Fibroblast of lung (primary cell): ENCODE measurements at regions not wholly inside any gene's neighbourhood (a gene's known extent, or its start where the extent isn't known, plus 50 kb on each side); places are given as distances from the start of the nearest gene placed in this dataset.
A peak's percentile ranks its signal among the peaks of the same experiment; 100 is the strongest.
"Not testable (repeated sequence)": the region's sequence is repeated elsewhere in the genome, so short reads cannot be mapped to it uniquely, and the experiment has no call there.

Source experiments
- DNase-seq, 2 donors: peaks; one replicate each; pipeline versions ENCODE4 v3.0.0 to v3.0.0-alpha.2; 2010; ENCODE audit warnings: low read depth in 2 of 2
- H2AFZ ChIP-seq: 2 replicates; pipeline ENCODE4 v1.5.1; 2012; ENCODE audit warnings: low read length, control low read depth, inconsistent platforms
- H3K27ac ChIP-seq: 2 replicates; pipeline ENCODE4 v1.5.1; 2011; ENCODE audit warnings: low read length, control low read depth; ENCODE audit not compliant: insufficient read depth
- H3K27me3 ChIP-seq: 2 replicates; pipeline ENCODE4 v1.5.1; 2011; ENCODE audit warnings: mild to moderate bottlenecking, low read length; ENCODE audit not compliant: control insufficient read depth, insufficient read depth
- H3K36me3 ChIP-seq: 2 replicates; pipeline ENCODE4 v1.5.1; 2011; ENCODE audit warnings: low read length; ENCODE audit not compliant: control insufficient read depth, insufficient read depth
- H3K4me1 ChIP-seq: 2 replicates; pipeline ENCODE4 v1.5.1; 2011; ENCODE audit warnings: low read length; ENCODE audit not compliant: control insufficient read depth, insufficient read depth; ENCODE audit errors: extremely low read depth
- H3K4me2 ChIP-seq: 2 replicates; pipeline ENCODE4 v1.5.1; 2011; ENCODE audit warnings: low read length, control low read depth; ENCODE audit not compliant: insufficient read depth; ENCODE audit errors: extremely low read depth
- H3K4me3 ChIP-seq, 4 experiments: fragments of 200-600 bp in 1 of 4; sonication (generic) in 1 of 4; replicated peaks in 1 of 4; 2 replicates each; pipeline ENCODE4 v1.5.1; 2011 to 2016; ENCODE audit warnings: low read length in 4 of 4, low read depth in 3 of 4, mild to moderate bottlenecking in 3 of 4, control low read depth in 2 of 4, inconsistent platforms in 1 of 4, mixed read lengths in 1 of 4; ENCODE audit not compliant: insufficient read depth in 1 of 4; ENCODE audit errors: control extremely low read depth in 1 of 4
- H3K79me2 ChIP-seq: 2 replicates; pipeline ENCODE4 v1.5.1; 2012; ENCODE audit warnings: mild to moderate bottlenecking, low read length, inconsistent platforms; ENCODE audit not compliant: control insufficient read depth, insufficient read depth
- H3K9ac ChIP-seq: 2 replicates; pipeline ENCODE4 v1.5.1; 2011; ENCODE audit warnings: mild to moderate bottlenecking, low read length, control low read depth; ENCODE audit not compliant: insufficient read depth
- H3K9me3 ChIP-seq: 2 replicates; pipeline ENCODE4 v1.5.1; 2012; ENCODE audit warnings: low read depth, low read length; ENCODE audit not compliant: control insufficient read depth, insufficient read depth
- H4K20me1 ChIP-seq: 2 replicates; pipeline ENCODE4 v1.5.1; 2011; ENCODE audit warnings: low read length; ENCODE audit not compliant: control insufficient read depth, insufficient read depth; ENCODE audit errors: extremely low read depth
- EZH2 ChIP-seq: IDR thresholded peaks from 2 replicates; pipeline ENCODE4 v1.5.1; 2012; ENCODE audit warnings: low read length, control low read depth, mild to moderate bottlenecking; ENCODE audit errors: missing control alignments
- TF ChIP-seq, protein P1 (sequence below), 2 donors: IDR thresholded peaks in 1 of 2; conservative IDR thresholded peaks in 1 of 2; 1 replicate in 1 of 2; 2 replicates in 1 of 2; pipeline ENCODE4 v1.5.1; 2011 to 2012; ENCODE audit warnings: low read length in 2 of 2, control low read depth in 1 of 2, inconsistent platforms in 1 of 2, low read depth in 1 of 2, mild to moderate bottlenecking in 1 of 2

DNA sequence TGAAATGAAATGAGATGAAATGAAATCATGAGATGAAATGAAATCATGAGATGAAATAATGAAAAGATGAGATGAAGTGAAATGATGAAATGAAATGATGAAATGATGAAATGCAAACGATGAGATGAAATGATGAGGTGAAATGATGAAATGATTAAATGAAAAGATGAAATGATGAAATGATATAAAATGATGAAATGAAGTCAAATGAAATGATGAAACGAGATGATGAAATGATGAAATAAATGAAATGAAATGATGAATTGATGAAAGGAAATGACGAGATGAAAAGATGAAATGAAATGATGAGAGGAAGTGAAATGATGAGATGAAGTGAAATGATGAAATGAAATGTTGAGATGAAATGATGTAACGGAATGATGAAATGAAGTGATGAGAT lies 595.6 kb downstream of the TP53TG3F start:
- no peaks in the 10 kb centered on the region for H3K4me1 ChIP-seq
- no peak overlapping the region for H3K4me2 ChIP-seq
- no peaks in the 10 kb centered on the region for H4K20me1 ChIP-seq
- no peak for DNase-seq
- no peak overlapping the region for H3K27ac ChIP-seq
- no peaks in the 10 kb centered on the region for H3K79me2 ChIP-seq
- no peaks in the 10 kb centered on the region for H3K36me3 ChIP-seq
- H3K9me3 ChIP-seq, result no peaks in the 10 kb centered on the region
- TF ChIP-seq EZH2, result no peak
- TF ChIP-seq, protein P1, sequence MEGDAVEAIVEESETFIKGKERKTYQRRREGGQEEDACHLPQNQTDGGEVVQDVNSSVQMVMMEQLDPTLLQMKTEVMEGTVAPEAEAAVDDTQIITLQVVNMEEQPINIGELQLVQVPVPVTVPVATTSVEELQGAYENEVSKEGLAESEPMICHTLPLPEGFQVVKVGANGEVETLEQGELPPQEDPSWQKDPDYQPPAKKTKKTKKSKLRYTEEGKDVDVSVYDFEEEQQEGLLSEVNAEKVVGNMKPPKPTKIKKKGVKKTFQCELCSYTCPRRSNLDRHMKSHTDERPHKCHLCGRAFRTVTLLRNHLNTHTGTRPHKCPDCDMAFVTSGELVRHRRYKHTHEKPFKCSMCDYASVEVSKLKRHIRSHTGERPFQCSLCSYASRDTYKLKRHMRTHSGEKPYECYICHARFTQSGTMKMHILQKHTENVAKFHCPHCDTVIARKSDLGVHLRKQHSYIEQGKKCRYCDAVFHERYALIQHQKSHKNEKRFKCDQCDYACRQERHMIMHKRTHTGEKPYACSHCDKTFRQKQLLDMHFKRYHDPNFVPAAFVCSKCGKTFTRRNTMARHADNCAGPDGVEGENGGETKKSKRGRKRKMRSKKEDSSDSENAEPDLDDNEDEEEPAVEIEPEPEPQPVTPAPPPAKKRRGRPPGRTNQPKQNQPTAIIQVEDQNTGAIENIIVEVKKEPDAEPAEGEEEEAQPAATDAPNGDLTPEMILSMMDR (conservative IDR thresholded peaks at IDR 0.05 in 1 of 2, IDR thresholded peaks at IDR 0.05 in 1 of 2; ENCODE audit: low read depth in 1 of 2, low read length in 2 of 2), result no peak
- H3K27me3 ChIP-seq, result no peaks in the 10 kb centered on the region
- H3K9ac ChIP-seq, result no peak overlapping the region
- H2AFZ ChIP-seq, result no peak overlapping the region
- no peak overlapping the region for H3K4me3 ChIP-seq

DNA sequence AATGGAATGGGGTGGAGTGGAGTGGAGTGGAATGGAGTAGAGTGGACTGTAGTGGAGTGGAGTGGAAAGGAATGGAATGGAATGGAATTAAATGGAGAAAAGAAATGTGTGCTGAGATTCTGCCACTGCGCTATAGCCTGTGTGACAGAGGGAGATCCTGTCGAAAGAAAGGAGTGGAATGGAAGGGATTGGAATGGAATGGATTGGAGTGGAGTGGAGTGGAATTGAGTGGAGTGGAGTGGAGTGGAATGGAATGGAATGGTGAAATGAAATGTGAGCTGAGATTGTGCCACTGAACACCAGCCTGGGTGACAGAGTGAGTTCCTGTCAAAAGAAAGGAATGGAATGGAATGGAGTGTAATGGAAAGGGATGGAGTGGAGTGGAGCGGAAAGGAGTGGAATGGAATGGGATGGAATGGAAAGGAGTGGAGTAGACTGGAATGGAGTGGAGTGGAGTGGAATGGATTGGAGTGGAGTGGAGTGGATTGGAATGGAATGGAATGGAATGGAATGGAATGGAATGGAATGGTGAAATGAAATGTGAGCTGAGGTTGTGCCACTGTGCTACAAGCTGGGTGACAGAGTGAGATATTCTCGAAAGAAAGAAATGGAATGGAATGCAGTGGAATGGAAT lies 603.3 kb downstream of the TP53TG3F start:
- not testable (repeated sequence) for H3K4me3 ChIP-seq

DNA sequence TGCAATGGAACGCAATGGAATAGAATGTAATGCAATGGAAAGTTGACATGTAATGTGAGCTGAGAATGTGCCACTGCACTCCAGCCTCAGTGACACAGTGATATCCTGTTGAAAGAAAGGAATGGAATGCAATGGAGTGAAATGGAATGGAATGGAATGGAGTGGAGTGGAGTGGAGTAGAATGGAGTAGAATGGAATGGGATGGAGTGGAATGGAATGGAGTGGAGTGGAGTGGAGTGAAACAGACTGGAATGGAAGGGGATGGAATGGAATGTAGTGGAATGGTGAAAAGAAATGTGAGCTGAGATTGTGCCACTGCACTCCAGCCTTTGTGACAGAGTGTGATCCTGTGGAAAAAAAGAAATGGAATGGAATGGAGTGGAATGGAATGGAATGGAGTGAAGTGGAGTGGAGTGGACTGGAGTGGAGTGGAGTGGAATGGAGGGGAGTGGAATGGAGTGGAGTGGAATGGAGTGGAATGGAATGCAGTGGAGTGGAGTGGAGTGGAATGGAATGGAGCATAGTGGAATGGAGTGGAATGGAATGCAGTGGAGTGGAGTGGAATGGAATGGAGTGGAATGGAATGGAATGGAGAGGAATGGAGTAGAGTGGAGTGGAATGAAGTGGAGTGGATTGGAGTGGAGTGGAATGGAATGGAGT lies 604.2 kb downstream of the TP53TG3F start:
- not testable (repeated sequence) for H3K36me3 ChIP-seq, H4K20me1 ChIP-seq, H3K4me3 ChIP-seq, H2AFZ ChIP-seq, H3K9me3 ChIP-seq, H3K27ac ChIP-seq, H3K4me2 ChIP-seq, H3K4me1 ChIP-seq, DNase-seq, H3K27me3 ChIP-seq, H3K79me2 ChIP-seq, H3K9ac ChIP-seq

More for the DNA sequence above, 603.3 kb downstream of the TP53TG3F start:
- peak; percentile 4 for DNase-seq
- not testable (repeated sequence) for H2AFZ ChIP-seq, H4K20me1 ChIP-seq, H3K27me3 ChIP-seq, H3K36me3 ChIP-seq, H3K4me2 ChIP-seq, H3K4me1 ChIP-seq, H3K27ac ChIP-seq, H3K9ac ChIP-seq, H3K79me2 ChIP-seq, H3K9me3 ChIP-seq

DNA sequence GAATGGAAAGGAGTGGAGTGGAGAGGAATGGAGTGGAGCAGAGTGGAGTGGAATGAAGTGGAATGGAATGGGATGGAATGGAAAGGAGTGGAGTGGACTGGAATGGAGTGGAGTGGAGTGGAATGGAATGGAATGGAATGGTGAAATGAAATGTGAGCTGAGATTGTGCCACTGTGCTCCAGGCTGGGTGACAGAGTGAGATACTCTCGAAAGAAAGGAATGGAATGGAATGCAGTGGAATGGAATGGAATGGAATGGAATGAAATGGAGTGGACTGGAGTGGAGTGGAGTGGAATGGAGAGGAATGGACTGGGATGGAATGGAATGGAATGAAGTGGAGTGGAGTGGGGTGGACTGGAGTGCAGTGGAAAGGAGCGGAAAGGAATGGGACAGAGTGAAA lies 605.2 kb downstream of the TP53TG3F start:
- not testable (repeated sequence) for H3K4me1 ChIP-seq, H2AFZ ChIP-seq, DNase-seq, H3K9ac ChIP-seq, H3K79me2 ChIP-seq, H3K4me3 ChIP-seq, H4K20me1 ChIP-seq, H3K36me3 ChIP-seq, H3K27ac ChIP-seq, H3K9me3 ChIP-seq, H3K4me2 ChIP-seq, H3K27me3 ChIP-seq

DNA sequence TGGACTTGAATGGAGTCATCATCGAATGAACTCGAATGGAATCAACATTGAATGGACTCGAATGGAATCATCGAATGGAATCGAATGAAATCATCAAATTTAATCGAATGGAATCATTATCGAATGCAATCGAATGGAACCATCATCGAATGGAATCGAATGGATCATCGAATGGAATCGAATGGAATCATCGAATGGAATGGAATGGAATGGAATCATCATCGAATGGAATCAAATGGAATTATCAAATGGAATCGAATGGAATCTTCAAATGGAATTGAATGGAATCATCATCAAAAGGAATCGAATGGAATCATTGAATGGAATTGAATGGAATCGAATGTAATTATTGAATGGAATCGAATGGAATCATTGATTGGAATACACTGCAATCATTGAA lies 610.3 kb downstream of the TP53TG3F start:
- not testable (repeated sequence) for H4K20me1 ChIP-seq, DNase-seq, H2AFZ ChIP-seq, H3K27me3 ChIP-seq, H3K9me3 ChIP-seq, H3K4me3 ChIP-seq, H3K4me2 ChIP-seq, H3K9ac ChIP-seq, H3K79me2 ChIP-seq, H3K36me3 ChIP-seq, H3K27ac ChIP-seq, H3K4me1 ChIP-seq
